AML-193 (cell line): ENCODE measurements at regions not wholly inside any gene's neighbourhood (a gene's known extent, or its start where the extent isn't known, plus 50 kb on each side); places are given as distances from the start of the nearest gene placed in this dataset.
A peak's percentile ranks its signal among the peaks of the same experiment; 100 is the strongest.

Experiments
- DNase-seq, 2 experiments: peaks; one replicate each; lab custom pipeline; 2025; lab: John Stamatoyannopoulos, UW

DNA sequence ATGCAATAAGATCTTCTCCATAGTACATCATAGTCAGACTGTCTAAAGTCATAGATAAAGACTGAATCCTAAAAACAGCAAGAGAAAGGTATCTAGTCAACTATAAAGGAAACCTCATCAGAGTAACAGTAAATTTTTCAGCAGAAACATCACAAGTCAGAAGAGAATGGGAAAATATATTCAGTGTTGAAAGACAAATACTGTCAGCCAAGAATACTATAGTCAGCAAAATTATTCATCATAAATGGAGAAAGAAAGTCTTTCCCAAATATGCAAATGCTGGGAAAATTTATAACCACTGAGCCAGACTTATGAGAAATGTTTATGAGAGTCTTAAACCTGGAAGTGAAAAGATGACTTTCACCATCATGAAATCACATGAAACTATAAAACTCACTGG is 136.7 kb downstream of the KDR start:
- DNase-seq, result no peak

DNA sequence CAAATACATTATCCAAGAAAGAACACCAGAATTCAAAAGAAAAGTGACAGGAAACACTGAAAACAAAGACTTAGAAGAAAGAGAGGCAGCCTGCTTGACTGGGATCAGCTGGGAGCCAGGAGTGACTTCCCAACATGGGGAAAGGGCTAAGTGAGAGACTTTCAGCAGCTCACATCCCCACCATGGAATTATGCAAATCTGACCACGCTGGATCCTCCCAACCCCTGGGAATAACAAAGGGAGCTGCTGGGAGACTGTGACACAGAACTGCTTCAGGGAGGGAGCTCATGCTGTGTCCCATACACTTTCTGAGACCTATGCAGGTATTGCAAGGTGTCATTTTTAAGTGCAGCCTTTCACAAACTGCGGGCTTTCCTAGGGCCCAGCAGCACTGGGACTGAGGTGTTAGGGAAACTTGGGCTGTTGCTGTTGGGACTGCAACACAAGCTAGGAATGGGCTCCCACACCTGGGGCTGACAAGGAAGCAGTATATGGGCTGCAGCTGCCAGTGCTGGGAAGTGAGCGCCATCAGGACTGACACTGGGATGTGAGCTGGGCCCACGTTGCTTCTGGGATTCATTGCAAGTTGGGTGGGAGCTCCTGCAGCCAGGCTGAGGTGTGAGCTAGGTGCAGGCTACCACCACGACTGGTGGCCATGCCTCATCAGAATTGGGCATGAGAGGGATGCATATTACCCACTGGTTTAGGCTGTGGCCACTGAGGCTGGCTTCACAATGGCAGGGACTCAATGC is 139.1 kb downstream of the KDR start:
- no peak for DNase-seq

DNA sequence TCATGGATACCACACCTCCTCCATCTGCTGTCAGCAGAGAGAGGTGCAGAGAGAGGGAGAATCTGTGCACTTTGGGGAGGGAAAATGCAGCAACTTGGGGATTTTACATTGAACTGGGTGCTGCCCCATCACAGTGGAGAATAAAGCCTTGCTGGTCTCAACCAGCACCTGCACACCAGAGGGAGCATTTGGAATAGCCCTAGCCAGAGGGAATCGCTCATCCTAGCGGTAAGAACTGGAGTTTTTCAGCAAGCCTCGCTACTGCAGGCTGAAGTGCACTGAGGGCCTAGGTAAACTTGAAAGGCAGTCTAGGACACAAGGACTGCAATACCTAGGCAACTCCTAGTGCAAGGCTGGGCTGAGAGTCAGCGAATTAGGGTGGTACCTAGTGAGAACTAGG is 148.7 kb downstream of the KDR start:
- DNase-seq, result no peak

DNA sequence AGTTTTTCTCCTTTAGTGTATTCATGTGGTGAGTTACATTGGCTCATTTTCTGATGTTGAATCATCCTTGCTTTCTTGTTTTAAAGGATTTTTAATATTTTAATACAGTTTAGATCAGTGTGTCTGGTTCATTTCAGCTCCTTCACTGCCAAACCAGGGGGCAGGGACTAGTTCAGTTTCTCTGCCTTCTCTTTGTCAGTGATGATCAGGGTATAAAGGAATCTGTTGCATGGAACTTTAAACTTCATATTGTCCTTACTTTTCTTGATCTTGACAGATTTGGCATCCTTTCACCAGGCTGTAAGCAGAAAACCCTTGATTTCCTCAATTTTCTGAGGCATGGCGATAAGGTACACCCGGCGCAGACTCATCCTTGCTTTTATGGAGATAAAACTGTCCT is 149.4 kb downstream of the KDR start:
- no peak for DNase-seq

DNA sequence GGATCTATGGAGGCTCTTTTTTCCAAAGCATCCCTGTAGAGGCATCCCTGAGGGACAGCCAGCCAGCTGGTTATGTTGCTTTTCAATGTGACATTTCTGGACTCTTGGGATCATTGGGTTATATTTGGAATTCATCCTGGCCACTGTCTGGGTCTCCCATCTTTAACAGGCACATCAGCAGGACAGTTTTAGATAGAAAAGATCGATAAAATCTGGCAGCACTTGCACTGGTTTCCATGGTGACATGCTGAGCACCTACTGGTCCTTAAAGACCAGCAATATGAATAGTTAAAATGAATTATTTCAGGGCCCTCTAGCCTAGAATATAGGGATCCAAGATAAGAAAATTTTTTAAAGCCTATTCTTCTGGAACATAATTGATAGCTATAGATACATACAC is 151.6 kb downstream of the KDR start:
- no peak for DNase-seq

DNA sequence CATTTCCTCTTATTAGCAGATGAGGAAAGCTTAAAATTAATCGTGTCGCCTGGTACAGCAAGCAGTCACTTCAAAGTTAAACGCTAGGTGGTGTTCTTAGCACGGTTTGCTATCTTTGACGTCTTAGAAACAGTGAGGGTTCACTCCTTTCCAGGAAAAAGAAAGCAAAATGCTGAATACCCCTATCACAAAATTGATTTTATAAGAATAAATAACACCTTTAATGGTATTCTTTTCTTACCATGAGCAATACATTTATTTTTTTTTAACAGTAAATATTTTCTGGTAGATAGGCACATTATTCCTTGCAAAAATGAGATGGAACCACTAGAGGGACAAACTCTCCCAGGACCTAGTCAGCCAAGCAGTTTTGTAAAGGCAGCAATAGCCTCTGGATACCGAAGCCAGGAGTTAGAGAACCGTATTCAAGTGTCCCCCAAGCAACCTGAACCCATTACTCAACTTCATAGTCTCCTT is 153.9 kb downstream of the KDR start:
- peak; percentile 4 to 27 for DNase-seq

DNA sequence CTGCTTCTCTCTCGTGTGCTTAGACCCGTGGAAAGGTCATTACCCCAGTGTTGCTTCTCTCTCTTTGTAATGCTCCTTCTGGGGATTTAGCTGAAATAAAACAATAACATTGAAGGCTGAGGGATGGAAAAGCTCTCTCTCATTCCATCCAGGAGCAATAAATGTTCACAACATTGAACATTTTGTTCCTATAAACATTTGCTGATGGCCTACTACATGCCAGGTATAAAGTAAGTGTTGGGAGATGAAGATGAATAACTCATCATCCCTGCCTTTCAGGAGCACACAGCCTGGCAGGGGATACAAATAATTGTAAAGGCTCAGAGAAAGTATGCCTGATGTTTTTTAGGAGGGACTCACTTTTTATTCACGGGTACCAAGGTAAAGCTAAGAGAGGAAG is 158.1 kb downstream of the KDR start:
- no peak for DNase-seq

DNA sequence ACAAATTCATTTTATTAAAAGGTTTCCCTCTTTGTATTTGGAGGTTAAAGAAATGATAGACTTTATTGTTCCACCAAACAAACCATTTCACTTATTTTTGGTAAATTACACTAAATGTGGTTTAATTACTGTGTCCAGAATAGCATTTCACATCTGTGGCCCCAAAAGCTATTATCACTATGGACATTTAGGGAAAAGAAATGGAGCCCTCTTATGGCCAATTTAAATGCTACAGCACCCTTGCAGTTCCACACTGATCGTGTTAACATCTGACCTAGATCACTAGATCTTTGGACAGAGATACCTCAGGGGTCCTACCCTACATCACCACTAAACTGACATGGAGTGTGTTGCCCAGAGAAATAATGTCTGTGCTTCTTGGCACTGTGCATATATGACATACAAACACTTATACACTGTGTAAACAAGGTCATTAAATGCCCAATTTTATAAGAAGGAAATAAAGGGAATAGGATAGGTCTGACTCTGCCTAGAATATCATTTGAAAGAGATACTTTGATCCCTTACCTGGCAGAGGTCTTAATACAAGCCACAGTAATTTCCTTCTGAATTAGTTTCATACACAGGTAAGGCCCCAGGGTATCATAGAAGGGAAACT is 163.9 kb downstream of the KDR start:
- DNase-seq, result peak in 1 of 2 experiments; percentile 3

DNA sequence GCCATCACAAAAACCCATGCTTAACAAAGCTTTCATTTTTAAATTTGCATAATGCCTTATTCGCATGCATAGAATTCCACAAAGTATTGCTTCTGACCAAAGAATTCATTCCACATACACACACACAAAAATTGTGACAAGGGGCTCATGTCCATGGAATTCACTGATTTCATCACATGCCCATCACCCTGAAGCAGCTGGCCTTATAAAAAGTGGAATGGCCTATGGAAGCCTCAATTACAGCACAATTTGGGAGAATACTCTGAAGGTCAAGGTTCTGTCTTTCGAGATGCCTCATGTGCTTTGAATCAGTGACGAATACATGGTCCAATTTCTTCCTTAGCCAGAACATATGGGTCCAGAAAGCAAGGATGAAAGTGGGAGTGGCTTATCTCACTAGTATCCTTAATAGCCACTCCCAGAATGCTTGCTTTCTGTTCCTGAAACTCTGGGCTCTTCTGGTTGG is 165.7 kb downstream of the KDR start:
- DNase-seq, result no peak

DNA sequence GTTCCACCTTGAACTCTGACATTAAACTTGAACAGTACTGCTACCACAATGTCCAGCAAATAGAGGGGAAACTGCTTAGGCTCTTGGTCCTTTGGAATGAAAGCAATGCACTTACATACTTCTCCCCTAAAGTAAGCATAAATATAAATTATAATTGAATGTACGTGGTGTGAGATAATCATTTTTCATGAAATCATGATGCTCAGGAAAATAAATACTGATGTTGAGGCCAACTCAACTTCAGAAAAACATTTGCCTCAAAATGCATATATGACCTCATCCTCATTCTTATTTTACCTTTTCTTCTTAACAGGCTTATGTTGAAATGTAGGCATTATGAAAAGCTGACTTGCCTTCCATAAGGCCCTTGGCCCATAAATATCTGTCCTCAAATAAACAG is 166.3 kb downstream of the KDR start:
- DNase-seq, result no peak

DNA sequence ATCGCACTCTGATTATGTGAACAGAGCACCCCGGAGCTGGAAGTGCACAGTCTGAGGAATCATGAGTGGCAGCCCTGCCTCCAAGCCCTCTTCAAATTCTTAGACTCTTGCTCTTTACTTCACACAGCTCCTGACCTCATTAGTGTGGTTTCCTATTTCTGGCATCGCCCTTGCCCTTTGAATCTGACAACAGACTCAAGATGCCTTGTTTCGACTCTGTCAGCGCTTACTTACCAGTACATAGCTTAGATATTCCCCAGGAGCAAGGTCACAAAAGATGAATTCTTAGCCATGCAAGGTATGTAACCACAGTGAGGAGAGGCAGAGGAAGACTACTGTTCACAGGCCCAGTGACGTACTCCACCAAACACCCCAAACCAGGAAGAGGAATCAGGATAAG is 167.2 kb downstream of the KDR start:
- DNase-seq, result no peak

DNA sequence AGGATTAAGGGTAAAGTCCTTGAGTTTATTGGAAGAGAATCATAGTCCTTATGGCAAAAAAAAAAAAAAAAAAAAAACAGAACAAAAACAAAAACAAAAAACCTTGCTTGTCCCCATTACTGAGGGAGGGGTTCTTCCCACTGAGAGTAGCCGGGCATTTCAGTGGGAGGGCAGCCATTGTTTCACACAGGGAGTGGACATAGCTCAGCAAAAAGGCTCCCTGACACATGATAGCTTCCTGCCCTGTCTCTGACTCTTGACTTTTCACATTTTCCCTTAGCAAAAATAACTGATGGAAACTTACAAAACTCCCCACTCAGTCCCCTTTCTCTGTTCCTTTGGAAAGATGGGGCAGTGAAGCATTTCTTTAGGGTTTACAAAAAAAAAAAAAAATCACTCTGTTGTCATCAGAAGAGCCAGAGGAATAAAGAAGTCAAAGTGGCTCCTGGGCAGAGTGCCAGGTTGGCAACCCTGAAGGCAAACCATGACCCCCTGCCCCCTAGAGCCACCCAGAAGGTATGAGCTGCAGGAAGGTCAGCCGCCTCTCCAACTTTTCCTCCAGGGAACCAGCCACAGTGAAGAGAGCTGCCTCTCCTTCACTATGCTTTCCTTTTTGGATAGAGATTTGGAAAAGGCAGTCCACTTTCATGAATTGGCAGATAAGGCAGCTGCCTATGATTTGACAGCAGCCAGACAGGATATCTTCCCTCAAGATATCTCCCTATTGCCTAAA is 170.6 kb downstream of the KDR start:
- DNase-seq, result no peak

DNA sequence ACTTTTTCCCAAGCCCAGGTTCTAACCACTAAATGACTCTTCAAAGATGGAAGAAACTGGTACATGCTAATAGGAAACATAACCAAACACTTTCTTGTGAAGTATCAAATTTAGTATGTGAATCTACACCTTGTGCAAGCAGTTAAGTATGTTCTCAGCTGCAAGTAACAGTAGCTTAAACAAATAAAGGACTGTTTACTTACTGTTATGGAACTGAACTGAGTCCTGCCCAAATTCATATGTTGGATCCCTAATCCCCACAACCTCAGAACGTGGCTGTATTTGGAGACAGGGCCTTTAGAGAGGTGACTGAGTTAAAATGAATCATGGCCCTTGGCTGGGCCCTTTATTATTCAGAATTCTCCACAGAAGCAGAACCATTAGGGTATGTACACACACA is 178.7 kb downstream of the KDR start:
- no peak for DNase-seq

DNA sequence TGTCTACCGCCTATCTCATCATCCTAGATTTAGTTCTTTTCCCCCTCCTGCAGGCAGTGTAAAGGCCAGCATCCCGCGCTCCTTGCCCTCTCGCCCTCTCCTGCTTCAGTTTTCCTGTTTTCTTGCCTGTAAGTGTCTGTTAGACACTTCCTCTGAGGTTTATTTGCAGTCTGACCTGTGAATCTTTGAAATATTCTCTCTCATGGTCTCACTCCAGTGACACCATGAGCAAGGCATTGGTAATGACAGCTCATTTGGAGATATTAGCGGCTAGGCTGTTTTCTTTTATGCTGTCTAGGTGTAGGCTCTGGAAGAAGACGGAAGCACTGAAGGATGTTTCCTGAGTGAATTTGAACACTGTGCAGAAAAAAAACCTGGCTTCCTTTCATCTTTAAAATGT is 179.6 kb downstream of the KDR start:
- DNase-seq, result no peak

DNA sequence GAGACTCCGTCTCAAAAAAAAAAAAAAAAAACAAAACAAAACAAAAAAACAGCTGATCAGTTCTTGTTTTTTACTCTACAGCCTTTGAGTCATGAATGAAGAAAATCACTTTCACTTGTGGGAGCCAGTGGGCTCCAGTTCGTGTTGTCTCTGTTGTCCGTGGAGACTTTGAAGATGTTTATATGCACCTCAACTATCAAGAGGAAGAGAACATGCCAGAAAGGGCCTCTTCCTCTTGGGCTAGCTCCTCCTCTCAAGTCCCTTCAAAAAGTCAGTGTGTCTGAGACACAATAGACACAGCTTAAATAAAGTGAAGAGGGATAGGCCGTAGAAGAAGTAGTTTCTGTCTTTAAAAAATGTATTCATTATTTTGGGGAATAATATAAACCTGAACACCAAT is 182.7 kb downstream of the KDR start:
- no peak for DNase-seq

DNA sequence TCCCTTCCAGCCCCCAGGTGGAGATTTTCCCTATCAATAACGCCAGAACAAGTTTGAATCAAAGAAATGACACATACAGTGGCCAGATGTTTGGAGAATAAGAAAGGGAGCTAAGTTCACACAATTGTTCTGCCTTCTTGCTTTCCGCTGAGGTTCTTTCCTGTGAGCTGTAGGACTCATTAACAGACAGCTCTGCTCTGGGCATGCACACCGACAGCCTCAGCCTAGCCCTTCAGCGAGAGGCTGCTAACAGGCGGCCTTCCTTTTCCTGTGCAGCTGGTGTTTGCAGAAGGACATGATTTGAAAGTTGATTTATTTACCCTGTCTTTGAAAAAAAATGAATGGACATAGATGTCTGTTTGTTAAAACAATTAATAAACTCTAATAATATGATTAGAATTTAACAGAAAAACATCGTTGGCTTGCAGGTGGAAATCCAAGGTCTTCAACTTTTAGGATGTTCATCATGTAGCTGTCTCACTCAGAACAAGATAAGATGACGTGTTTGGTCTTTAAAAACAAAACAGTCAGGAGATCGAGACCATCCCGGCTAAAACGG is 183.3 kb downstream of the KDR start:
- no peak for DNase-seq

DNA sequence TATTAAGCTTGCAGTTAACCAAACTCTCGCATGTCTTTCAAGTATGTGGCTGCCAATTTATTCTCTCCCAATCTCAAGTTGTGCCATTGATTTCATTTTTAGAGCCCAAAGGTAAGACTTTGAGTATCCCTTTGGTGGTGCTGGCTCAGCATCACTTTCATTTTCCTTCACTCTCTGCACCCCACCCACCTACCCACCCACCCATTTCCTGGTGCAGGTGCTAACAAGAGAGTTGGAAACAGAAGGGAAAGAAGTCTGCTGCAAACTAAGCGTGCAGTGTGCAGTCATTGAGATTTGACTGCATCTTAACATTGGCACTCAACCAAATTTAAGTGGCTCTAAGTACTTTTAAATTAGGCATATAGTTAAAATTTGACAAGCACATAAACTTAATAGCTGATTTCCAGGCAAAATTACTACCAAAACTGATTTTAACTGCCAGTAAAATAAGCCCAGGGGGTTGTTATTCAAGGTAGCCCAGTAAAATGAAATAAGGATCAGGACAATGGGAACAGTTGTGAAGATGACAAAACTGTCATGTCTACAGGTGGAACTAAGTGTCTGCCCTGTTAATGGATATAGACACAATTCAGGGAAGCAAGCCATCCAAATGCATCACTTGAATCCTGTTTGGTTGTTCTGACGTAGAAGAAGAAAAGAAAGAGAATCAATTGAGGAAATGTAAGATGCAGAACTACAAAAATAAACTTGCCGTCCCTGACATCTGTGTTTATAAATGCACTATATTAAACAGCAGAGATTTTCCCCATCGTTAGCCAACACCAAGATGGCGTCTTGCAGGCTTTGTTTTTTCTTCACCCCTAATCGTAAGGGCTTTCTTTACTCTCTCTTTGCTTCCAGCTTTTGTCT is 184.2 kb downstream of the KDR start:
- DNase-seq, result no peak

DNA sequence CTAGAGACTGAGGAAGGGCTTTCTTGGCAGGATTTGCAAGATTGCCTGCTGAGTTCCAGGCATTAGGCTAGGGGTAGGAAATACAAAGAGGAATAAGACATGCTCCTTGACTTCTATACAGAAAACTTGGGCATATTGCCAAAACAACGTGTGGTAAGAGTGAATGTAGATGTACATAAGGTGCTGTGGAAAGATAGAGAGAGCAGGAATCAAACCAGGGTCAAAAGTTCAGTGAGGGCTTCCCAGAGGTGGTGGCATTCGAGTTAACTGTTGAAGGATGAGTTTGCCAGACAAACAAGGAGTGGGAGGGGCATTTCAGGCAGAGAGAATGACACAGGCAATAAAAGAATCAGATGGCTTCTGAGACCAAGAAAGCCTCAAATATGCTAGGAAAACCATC is 187.9 kb downstream of the KDR start:
- no peak for DNase-seq

DNA sequence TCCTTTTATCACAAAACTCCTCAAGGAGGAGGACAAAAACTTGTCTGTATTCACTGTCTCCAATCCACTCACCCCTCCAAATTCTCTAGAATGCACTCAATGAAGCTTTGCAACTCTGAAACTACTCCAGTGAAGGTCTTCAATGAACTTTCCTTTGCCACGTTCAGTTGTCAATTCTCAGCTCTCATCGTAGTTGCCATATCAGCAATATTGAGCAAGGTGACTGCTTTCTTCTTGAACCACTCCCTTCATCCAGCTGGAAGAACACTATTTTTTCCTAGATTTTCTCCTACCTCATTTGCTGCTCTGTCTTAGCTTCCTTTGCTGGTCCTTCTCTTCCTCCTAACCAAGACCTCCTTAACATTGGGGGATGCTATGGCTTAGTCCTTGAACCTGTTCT is 191.8 kb downstream of the KDR start:
- no peak for DNase-seq

DNA sequence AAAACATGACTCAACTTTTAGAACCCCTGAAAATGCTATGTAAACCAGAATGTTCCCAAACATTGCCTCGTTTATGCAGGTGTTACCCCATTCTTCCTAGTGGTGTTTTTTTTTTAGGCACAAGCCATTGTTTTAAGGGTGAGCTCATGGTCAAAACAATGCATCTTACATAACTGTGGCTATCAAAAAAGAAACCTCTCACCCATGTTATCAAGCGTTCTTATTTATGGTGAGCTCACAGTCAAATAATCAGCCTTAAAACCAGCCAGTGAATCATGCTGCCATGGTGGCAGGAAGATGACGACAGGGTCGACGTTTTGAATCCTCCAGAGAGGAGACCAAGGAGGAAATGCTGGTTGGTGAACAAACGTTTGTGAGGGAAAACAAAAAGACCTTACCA is 195.2 kb downstream of the KDR start:
- DNase-seq, result no peak

DNA sequence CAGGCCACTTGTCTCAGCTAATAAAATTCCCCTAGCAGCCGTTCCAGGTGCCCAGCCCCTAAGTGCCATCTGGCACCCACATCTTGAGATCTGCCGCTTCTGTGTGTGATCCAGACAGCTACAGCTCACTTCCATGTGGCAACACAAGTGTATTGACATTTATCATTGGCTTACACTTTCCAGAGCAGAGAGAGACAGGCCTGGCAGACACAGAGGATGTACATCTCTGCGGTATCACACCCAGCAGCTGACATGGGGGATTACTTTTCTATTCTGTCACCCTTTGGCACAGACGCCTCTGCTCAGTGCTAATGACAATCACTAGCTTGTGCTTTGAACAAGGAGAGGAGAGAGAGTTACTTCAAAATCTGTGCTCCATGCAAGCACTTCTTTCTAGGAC is 195.9 kb downstream of the KDR start:
- DNase-seq, result no peak

DNA sequence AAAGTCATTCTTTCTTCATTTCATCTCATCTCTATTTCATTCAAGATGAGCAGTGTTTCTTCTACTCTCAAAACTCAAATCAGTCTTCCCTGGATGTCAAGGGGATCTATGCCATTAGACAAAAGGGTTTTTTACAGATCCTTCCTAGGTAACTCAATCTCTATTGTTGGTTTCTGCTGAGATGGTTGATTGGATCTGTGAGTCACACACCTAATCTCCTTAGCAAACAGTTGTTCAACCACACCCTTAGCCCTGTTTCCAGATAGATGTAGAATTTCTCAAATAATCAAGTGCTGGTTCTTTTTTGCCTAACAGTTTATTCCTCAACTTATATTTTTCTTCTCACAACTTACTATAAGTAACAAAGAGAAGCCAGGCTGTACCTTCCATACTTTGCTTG is 200.5 kb downstream of the KDR start:
- DNase-seq, result no peak
